ENCODE measurements at regions not wholly inside any gene's neighbourhood (a gene's known extent, or its start where the extent isn't known, plus 50 kb on each side); places are given as distances from the start of the nearest gene placed in this dataset.

DNA sequence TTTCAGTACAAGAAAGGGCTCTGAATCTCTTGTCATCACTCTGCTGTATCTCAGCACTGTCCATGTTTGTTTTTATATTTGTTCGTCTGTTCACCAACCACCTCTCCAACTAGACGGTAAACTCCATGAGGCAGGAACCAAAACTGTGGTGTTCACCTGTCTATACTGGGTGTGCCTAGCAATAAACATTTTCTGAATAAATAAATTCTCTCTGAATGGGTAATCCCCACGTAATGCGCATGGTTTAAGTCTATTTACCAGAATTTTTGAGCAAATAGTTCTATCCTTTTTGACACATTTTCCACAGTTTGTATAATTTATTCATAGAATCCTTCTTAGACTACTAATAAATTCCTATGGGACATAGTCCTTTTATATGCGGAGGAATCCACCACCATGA is 400.6 kb upstream of the CFAP20DC start:
- H3K9me3 ChIP-seq (ENCODE audit: control insufficient read depth in 4 of 4, low read length in 3 of 4), result no peaks in the 10 kb centered on the region
- H3K27me3 ChIP-seq (ENCODE audit: control insufficient read depth in 4 of 4, insufficient read depth in 4 of 4, low read length in 3 of 4), result no peaks in the 10 kb centered on the region
- no peak overlapping the region for H3K9ac ChIP-seq (ENCODE audit: low read depth in 1 of 2, low read length in 2 of 2)
- TF ChIP-seq RXRA (IDR thresholded peaks at IDR 0.05) (no peak), NR2F2 (IDR thresholded peaks at IDR 0.05) (no peak), HNF4G (IDR thresholded peaks at IDR 0.05) (no peak), FOXA2 (IDR thresholded peaks at IDR 0.05) (no peak), YY1 (IDR thresholded peaks at IDR 0.05) (no peak), FOXA1 (IDR thresholded peaks at IDR 0.05) (no peak)
- TF ChIP-seq, protein P1, sequence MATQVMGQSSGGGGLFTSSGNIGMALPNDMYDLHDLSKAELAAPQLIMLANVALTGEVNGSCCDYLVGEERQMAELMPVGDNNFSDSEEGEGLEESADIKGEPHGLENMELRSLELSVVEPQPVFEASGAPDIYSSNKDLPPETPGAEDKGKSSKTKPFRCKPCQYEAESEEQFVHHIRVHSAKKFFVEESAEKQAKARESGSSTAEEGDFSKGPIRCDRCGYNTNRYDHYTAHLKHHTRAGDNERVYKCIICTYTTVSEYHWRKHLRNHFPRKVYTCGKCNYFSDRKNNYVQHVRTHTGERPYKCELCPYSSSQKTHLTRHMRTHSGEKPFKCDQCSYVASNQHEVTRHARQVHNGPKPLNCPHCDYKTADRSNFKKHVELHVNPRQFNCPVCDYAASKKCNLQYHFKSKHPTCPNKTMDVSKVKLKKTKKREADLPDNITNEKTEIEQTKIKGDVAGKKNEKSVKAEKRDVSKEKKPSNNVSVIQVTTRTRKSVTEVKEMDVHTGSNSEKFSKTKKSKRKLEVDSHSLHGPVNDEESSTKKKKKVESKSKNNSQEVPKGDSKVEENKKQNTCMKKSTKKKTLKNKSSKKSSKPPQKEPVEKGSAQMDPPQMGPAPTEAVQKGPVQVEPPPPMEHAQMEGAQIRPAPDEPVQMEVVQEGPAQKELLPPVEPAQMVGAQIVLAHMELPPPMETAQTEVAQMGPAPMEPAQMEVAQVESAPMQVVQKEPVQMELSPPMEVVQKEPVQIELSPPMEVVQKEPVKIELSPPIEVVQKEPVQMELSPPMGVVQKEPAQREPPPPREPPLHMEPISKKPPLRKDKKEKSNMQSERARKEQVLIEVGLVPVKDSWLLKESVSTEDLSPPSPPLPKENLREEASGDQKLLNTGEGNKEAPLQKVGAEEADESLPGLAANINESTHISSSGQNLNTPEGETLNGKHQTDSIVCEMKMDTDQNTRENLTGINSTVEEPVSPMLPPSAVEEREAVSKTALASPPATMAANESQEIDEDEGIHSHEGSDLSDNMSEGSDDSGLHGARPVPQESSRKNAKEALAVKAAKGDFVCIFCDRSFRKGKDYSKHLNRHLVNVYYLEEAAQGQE (IDR thresholded peaks at IDR 0.05), result no peak
- TF ChIP-seq, protein P2, sequence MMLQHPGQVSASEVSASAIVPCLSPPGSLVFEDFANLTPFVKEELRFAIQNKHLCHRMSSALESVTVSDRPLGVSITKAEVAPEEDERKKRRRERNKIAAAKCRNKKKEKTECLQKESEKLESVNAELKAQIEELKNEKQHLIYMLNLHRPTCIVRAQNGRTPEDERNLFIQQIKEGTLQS (IDR thresholded peaks at IDR 0.05), result no peak
- TF ChIP-seq, protein P3, sequence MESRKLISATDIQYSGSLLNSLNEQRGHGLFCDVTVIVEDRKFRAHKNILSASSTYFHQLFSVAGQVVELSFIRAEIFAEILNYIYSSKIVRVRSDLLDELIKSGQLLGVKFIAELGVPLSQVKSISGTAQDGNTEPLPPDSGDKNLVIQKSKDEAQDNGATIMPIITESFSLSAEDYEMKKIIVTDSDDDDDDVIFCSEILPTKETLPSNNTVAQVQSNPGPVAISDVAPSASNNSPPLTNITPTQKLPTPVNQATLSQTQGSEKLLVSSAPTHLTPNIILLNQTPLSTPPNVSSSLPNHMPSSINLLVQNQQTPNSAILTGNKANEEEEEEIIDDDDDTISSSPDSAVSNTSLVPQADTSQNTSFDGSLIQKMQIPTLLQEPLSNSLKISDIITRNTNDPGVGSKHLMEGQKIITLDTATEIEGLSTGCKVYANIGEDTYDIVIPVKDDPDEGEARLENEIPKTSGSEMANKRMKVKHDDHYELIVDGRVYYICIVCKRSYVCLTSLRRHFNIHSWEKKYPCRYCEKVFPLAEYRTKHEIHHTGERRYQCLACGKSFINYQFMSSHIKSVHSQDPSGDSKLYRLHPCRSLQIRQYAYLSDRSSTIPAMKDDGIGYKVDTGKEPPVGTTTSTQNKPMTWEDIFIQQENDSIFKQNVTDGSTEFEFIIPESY (IDR thresholded peaks at IDR 0.05), result no peak
- TF ChIP-seq, protein P4, sequence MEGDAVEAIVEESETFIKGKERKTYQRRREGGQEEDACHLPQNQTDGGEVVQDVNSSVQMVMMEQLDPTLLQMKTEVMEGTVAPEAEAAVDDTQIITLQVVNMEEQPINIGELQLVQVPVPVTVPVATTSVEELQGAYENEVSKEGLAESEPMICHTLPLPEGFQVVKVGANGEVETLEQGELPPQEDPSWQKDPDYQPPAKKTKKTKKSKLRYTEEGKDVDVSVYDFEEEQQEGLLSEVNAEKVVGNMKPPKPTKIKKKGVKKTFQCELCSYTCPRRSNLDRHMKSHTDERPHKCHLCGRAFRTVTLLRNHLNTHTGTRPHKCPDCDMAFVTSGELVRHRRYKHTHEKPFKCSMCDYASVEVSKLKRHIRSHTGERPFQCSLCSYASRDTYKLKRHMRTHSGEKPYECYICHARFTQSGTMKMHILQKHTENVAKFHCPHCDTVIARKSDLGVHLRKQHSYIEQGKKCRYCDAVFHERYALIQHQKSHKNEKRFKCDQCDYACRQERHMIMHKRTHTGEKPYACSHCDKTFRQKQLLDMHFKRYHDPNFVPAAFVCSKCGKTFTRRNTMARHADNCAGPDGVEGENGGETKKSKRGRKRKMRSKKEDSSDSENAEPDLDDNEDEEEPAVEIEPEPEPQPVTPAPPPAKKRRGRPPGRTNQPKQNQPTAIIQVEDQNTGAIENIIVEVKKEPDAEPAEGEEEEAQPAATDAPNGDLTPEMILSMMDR (IDR thresholded peaks at IDR 0.05; ENCODE audit: low read depth, low read length, missing input control), result no peak
- no peaks in the 10 kb centered on the region for H3K4me1 ChIP-seq (ENCODE audit: control insufficient read depth in 4 of 4, insufficient read depth in 4 of 4, low read length in 3 of 4)
- DNase-seq (ENCODE audit: low spot score), result no peak
- H3K36me3 ChIP-seq (ENCODE audit: control insufficient read depth in 4 of 4, insufficient read depth in 3 of 4, low read depth in 1 of 4, low read length in 3 of 4), result no peaks in the 10 kb centered on the region
- no peak overlapping the region for H3K4me3 ChIP-seq (ENCODE audit: low read depth in 1 of 3, low read length in 3 of 3)
- no peak overlapping the region for H3K27ac ChIP-seq (ENCODE audit: low read depth in 1 of 2, low read length in 2 of 2)
- WGBS, result 89% methylated on average over 5 of the region's 5 CpGs

DNA sequence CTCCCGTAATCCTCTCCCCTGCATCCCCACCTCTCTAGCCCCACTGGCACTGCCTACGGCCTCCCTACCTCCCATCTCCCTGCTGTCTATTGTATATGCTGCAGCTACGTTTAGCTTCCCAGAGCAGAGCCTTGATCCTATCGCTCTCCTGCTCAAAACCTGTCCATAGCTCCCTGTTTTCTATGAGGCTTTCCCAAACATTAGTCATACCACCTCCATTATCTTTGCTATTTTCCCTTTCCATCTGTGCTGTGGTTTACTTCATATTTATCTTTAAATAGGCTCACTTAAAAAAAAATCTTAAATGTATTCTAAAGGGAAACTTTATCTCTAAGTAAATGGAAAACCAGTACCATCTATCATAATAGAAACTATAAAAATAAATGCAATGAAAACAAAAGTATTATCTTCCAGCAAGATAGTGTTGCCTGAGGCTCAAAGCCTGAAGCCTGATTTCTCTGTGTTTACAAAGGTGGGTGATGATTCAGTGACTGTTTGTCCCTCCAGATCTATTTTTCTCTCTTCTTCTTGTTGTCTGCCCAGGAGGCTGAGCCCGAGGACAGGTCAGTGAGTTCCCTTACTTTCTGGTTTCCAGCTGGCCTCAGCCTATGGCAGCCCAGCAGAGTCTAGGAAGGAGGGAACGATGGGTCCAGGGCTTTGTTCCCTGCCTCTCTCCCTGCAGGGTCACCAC is 397.1 kb upstream of the CFAP20DC start:
- no peak overlapping the region for H3K27ac ChIP-seq (ENCODE audit: low read depth in 1 of 2, low read length in 2 of 2)
- no peaks in the 10 kb centered on the region for H3K36me3 ChIP-seq (ENCODE audit: control insufficient read depth in 4 of 4, insufficient read depth in 3 of 4, low read depth in 1 of 4, low read length in 3 of 4)
- no peak overlapping the region for H3K9ac ChIP-seq (ENCODE audit: low read depth in 1 of 2, low read length in 2 of 2)
- 74% methylated on average over 6 of the region's 6 CpGs for WGBS
- peaks cover 0 to 2% (median 0%) of the 10 kb centered on the region in 4 donors for H3K27me3 ChIP-seq (ENCODE audit: control insufficient read depth in 4 of 4, insufficient read depth in 4 of 4, low read length in 3 of 4)
- no peaks in the 10 kb centered on the region for H3K9me3 ChIP-seq (ENCODE audit: control insufficient read depth in 4 of 4, low read length in 3 of 4)
- H3K4me3 ChIP-seq (ENCODE audit: low read depth in 1 of 3, low read length in 3 of 3), result no peak overlapping the region
- no peak for DNase-seq (ENCODE audit: low spot score)
- no peaks in the 10 kb centered on the region for H3K4me1 ChIP-seq (ENCODE audit: control insufficient read depth in 4 of 4, insufficient read depth in 4 of 4, low read length in 3 of 4)
- TF ChIP-seq TAF1 (conservative IDR thresholded peaks at IDR 0.05) (no peak), YY1 (IDR thresholded peaks at IDR 0.05) (no peak), RAD21 (IDR thresholded peaks at IDR 0.05) (no peak)
